GM10266 (cell line): ENCODE measurements at regions not wholly inside any gene's neighbourhood (a gene's known extent, or its start where the extent isn't known, plus 50 kb on each side); places are given as distances from the start of the nearest gene placed in this dataset.

Experiments
- DNase-seq: peaks from one replicate; pipeline ENCODE4 v3.0.0; 2012; ENCODE audit errors: extremely low spot score
- TF ChIP-seq, protein P1 (sequence below): IDR thresholded peaks from 2 replicates; pipeline ENCODE4 v1.5.1; 2012; ENCODE audit warnings: mild to moderate bottlenecking, low read depth; ENCODE audit not compliant: control insufficient read depth, insufficient read depth; ENCODE audit errors: missing control alignments

DNA sequence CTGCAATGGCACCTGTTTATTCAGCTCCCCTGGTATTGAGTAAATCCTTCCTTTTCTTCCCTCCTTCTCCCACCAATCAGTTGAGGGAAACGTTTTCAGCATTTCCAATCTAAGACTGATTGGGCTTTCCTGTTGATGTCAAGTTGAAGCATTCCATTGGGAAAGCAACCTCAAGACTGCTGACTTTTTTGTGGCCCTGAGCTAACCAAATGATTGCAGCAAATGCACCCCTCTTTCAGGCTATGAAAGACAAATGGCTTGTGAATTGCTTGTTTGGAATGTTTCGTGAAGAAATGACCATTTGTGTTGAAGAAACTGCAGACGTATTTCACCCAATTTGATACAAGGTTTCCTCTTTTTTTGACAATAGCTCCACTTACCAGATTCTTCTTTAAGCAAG is 303.5 kb downstream of the EPHA4 start:
- DNase-seq: no peak
- TF ChIP-seq, protein P1, sequence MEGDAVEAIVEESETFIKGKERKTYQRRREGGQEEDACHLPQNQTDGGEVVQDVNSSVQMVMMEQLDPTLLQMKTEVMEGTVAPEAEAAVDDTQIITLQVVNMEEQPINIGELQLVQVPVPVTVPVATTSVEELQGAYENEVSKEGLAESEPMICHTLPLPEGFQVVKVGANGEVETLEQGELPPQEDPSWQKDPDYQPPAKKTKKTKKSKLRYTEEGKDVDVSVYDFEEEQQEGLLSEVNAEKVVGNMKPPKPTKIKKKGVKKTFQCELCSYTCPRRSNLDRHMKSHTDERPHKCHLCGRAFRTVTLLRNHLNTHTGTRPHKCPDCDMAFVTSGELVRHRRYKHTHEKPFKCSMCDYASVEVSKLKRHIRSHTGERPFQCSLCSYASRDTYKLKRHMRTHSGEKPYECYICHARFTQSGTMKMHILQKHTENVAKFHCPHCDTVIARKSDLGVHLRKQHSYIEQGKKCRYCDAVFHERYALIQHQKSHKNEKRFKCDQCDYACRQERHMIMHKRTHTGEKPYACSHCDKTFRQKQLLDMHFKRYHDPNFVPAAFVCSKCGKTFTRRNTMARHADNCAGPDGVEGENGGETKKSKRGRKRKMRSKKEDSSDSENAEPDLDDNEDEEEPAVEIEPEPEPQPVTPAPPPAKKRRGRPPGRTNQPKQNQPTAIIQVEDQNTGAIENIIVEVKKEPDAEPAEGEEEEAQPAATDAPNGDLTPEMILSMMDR: no peak

GRCh38 chr2:221270806-221271205 is 301.3 kb downstream of the EPHA4 start:
- TF ChIP-seq, protein P1: no peak
- DNase-seq: no peak

DNA sequence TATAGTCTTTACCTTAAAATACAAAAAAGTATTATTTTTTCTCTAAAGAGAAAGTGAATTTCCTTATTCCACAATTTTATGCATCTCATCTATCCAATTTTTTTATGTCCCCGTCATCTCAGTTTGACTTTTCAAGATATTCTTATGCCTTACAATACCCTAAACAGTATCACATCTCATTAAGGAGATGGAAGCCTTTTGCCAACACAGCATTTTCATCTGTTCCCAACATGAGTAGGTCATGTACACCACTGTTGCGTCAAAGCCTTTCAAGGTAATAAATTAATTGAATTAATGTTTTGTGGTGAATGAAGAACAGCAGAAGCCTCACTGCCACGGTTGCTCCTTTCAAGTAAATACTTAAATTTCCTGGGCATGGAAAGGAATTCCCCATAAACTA is 299.4 kb downstream of the EPHA4 start:
- TF ChIP-seq, protein P1: no peak
- DNase-seq: no peak

DNA sequence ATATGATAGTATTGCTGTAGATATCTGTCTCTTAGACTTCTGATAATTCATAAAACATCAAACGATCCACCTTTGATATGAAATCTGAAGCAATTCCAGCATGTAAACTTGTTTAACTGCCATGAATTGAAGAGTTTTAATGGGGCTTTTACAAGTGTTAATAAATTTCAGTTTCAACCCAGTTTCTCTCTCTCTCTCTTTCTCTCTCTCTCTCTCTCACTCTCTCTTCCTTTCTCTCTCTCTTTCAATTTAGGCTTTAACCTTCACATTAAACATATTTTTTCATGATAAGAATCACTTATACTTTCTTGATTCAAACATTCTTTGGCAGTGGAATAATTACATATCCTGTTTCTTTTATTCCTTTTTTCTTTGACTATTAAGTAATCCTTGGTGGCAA is 296.1 kb downstream of the EPHA4 start:
- TF ChIP-seq, protein P1: no peak
- DNase-seq: no peak

DNA sequence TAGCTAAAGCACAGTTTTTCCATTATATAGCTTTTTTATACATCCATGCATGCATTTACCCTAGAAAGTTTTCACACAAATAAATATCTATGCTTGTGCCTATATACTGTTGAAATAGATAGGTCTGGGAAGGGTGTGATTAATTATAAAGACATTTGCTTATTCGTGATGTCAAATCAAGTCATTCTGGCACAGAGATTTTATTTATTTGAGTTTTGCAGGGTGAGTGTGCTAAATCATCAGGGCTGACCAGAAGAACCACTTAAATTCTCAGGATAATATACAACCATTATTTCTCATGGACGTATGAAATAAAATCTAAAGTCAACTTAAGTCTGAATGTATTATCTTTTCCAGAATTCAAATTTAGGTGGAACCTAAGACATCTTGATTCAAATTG is 295.5 kb downstream of the EPHA4 start:
- DNase-seq: no peak
- TF ChIP-seq, protein P1: no peak

- no peak for DNase-seq
- TF ChIP-seq, protein P1: no peak
These were observed 289.7 kb downstream of the EPHA4 start for GRCh38 chr2:221282386-221282785.

DNA sequence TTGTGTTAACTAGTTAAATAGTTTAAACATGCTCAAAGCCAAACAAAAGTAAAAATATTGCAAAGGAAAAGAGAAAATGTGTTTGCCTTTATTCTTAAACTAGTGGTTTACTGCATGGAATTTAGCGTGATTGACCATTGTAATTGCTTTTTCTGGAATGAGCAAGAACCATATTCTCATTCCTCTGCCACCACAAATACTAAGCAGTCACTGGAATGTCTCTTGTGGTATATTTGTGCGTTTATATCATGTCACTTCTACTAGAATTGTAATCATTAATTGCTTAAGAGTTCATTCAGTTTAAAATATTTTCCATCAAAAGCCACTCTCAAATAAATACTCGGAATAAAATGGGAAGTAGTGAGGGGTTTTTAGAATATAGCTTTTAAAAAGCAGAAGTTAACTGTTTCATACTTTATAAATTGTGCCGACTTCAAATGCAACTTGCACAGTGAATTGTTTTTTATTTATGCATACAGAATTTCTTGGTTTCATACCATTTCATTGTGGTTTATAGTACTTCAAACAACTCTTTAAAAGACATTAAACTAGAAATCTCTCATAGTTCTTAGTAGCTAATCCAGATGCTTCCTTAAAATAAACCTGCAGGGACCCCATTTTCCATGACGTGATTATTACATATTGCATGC is 288.1 kb downstream of the EPHA4 start:
- DNase-seq: no peak
- TF ChIP-seq, protein P1: no peak
